ENCODE measurements at regions not wholly inside any gene's neighbourhood (a gene's known extent, or its start where the extent isn't known, plus 50 kb on each side); places are given as distances from the start of the nearest gene placed in this dataset.
A peak's percentile ranks its signal among the peaks of the same experiment; 100 is the strongest.

GRCh38 chr2:59604123-59604522 lies 949.3 kb downstream of the BCL11A start:
- DNase-seq, result no peak
- TF ChIP-seq POLR2A (IDR thresholded peaks at IDR 0.05; ENCODE audit: low read length) (no peak), GATA1 (IDR thresholded peaks at IDR 0.05; ENCODE audit: low read depth, low read length) (no peak)

GRCh38 chr2:59594671-59595222 lies 958.7 kb downstream of the BCL11A start:
- TF ChIP-seq POLR2A (IDR thresholded peaks at IDR 0.05; ENCODE audit: low read length) (no peak), GATA1 (IDR thresholded peaks at IDR 0.05; ENCODE audit: low read depth, low read length) (no peak)
- no peak for DNase-seq

DNA sequence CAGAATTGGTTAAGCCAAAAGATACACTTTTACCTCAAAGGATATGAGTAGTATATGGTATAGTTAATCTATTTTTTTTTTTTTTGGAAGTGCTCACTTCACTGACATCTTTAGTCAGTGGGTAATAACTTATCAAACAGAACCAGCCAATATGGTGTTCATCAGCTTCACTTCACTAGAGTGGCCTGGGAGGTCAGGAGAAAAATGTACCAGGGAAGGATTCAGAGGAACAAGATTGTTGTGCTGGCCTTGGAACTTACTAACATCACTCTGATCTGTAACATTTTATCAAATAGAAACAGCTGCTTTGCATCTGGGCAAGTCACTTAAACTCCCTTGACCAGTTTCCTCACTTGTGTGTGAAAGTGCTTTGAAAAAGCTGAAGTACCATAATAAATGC lies 962.7 kb downstream of the BCL11A start:
- no peak for DNase-seq
- TF ChIP-seq POLR2A (IDR thresholded peaks at IDR 0.05; ENCODE audit: low read length) (no peak), GATA1 (IDR thresholded peaks at IDR 0.05; ENCODE audit: low read depth, low read length) (no peak)

DNA sequence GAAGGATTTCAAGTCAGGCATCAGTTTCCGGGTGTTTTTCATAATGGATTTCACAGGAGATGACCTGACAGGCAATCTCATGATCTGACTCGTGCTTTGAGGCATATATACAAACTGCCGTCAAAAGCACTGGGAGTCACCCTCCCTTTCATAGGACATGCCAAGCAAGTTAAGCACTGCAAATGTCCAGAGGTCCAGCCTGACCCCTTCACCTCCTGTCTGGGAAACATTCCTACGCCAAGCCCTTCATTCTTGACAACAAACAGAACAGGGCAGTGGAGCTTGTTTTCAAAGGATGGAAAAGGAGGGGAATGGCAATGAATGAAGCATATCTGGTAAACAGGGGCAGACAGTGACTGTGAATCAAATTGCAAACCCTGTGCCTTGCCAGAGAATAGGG lies 963.6 kb downstream of the BCL11A start:
- DNase-seq, result no peak
- no peak for TF ChIP-seq POLR2A (IDR thresholded peaks at IDR 0.05; ENCODE audit: low read length)
- no peak for TF ChIP-seq GATA1 (IDR thresholded peaks at IDR 0.05; ENCODE audit: low read depth, low read length)

DNA sequence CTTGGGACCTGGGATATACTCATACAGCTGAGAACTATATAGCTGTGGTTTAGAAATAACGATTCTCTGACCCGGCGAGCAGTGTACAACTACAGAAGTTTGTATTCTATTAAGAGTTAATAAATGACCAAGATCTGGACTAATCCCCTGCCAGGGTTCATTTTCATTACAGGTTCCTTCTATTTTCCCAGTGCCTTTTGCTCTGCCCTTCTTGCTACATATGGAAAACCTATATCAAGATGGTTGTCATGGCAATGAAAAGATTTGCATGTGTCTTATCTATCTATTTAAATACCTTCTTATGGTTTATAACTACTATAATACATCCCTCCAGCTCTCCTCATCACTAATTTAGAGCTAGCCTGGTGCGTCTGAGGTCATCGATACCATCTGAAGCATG lies 965.2 kb downstream of the BCL11A start:
- no peak for DNase-seq
- TF ChIP-seq GATA1 (IDR thresholded peaks at IDR 0.05; ENCODE audit: low read depth, low read length), result no peak
- TF ChIP-seq POLR2A (IDR thresholded peaks at IDR 0.05; ENCODE audit: low read length), result no peak

DNA sequence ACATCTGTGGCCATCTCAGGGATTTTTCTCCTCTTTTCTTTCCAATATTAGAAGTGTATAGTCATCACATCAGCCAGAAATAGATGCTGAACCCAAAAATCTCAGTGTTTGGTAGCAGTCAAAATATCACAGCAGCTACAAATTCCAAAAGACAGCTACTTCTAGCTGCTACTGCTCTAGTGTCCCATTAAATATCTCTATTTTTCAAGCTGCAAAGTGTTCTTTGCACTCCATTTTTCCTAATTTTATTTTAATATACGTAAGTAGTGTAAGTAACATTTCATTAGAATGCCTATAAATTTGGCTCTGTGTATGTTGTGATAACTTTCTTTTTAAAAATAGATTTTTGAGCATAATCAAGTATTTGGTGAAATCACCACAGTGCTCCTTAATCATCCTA lies 967.3 kb downstream of the BCL11A start:
- TF ChIP-seq POLR2A (IDR thresholded peaks at IDR 0.05; ENCODE audit: low read length) (no peak), GATA1 (IDR thresholded peaks at IDR 0.05; ENCODE audit: low read depth, low read length) (no peak)
- no peak for DNase-seq

DNA sequence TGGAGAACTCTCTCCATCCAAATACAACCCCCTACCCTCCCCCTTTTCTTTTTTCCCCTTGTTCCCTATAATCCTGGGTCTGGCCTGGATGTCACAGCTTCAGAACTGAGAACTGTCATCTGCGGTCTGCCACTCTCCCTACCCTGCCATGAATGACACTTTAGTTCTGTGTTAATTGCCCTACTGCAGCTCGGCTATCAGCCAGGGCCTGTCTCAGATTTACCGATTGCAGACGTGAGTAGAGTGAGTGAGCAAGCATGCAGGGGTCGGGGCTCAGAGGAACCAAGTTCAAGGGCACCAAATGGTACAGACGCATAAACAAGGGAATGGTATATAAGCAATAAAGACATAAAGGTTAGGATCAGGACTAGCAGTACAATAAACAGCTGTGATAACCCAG lies 967.8 kb downstream of the BCL11A start:
- no peak for DNase-seq
- TF ChIP-seq GATA1 (IDR thresholded peaks at IDR 0.05; ENCODE audit: low read depth, low read length) (no peak), POLR2A (IDR thresholded peaks at IDR 0.05; ENCODE audit: low read length) (no peak)

DNA sequence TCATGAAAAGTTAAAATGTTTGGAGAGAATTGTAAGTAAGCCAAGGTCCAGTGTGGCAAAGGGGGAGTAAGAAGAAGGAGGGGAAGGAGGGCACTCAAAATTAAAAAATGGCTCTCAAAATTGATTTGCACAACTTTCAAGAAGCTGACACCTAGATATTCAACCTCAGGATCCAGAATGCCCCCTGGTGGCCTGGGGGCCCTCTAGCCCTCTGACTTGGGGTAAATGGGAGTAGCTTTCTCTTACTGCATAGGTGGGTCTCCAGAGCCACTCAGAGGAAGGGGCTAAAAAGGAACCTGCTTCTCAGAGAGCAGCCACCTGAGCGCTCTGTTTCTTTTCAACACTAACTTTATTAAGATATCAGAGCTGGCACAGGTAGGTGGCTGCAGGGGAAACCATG lies 968.5 kb downstream of the BCL11A start:
- TF ChIP-seq GATA1 (IDR thresholded peaks at IDR 0.05; ENCODE audit: low read depth, low read length), result no peak
- no peak for TF ChIP-seq POLR2A (IDR thresholded peaks at IDR 0.05; ENCODE audit: low read length)
- DNase-seq, result peak; percentile 1 to 21

GRCh38 chr2:59583173-59583765 lies 970.2 kb downstream of the BCL11A start:
- TF ChIP-seq GATA1 (IDR thresholded peaks at IDR 0.05; ENCODE audit: low read depth, low read length) (no peak), POLR2A (IDR thresholded peaks at IDR 0.05; ENCODE audit: low read length) (no peak)
- no peak for DNase-seq

GRCh38 chr2:59578349-59578748 lies 975.1 kb downstream of the BCL11A start:
- DNase-seq, result no peak
- TF ChIP-seq POLR2A (IDR thresholded peaks at IDR 0.05; ENCODE audit: low read length) (no peak), GATA1 (IDR thresholded peaks at IDR 0.05; ENCODE audit: low read depth, low read length) (no peak)

- TF ChIP-seq GATA1 (IDR thresholded peaks at IDR 0.05; ENCODE audit: low read depth, low read length), result no peak
- TF ChIP-seq POLR2A (IDR thresholded peaks at IDR 0.05; ENCODE audit: low read length), result no peak
- DNase-seq, result no peak
Observed at GRCh38 chr2:59575191-59575590, 978.3 kb downstream of the BCL11A start.

GRCh38 chr2:59572227-59572626 lies 981.2 kb downstream of the BCL11A start:
- TF ChIP-seq POLR2A (IDR thresholded peaks at IDR 0.05; ENCODE audit: low read length) (no peak), GATA1 (IDR thresholded peaks at IDR 0.05; ENCODE audit: low read depth, low read length) (no peak)

DNA sequence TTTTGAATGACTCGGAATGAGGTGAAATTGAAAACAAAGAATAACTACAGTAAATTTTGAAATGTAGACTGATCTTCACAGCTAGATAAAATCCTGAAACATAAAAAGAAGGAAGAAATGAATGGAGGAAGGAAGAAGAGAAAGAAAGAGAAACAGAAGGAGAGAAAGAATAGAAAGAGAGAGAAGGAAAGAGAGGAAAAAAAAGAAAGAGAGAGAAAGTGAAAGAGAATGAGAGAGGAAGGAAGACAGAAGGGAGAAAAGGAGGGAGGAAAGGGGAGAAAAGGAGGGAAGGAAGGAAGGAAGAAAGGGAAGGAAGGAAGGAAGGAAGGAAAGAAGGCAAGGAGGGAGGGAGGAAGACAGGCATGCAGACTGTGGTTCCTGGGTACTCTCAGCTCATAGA lies 982.6 kb downstream of the BCL11A start:
- no peak for TF ChIP-seq POLR2A (IDR thresholded peaks at IDR 0.05; ENCODE audit: low read length)
- TF ChIP-seq GATA1 (IDR thresholded peaks at IDR 0.05; ENCODE audit: low read depth, low read length), result no peak

More at GRCh38 chr2:59572227-59572626, 981.2 kb downstream of the BCL11A start:
- no peak for DNase-seq

DNA sequence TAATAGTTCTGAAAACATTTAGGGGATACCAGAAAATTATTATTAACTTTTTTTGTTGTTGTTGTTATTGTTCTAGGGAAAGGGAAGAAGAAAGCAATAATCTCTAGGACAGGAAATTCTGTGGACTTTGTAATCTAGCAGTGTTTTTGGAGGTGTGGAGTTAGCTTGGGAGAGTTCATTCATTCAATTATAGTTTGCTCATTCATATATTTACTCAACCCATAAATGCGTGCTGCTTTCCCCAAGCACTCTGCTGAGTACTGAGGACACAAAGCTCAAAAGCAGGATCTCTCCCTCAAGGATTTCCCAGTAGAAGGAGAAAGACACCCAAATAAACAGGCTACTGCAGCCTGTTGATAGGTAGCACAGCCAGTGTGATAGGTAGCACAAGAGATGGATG lies 984.3 kb downstream of the BCL11A start:
- TF ChIP-seq GATA1 (IDR thresholded peaks at IDR 0.05; ENCODE audit: low read depth, low read length), result no peak
- TF ChIP-seq POLR2A (IDR thresholded peaks at IDR 0.05; ENCODE audit: low read length), result no peak
- no peak for DNase-seq

More for the DNA sequence above, 982.6 kb downstream of the BCL11A start:
- DNase-seq, result no peak

DNA sequence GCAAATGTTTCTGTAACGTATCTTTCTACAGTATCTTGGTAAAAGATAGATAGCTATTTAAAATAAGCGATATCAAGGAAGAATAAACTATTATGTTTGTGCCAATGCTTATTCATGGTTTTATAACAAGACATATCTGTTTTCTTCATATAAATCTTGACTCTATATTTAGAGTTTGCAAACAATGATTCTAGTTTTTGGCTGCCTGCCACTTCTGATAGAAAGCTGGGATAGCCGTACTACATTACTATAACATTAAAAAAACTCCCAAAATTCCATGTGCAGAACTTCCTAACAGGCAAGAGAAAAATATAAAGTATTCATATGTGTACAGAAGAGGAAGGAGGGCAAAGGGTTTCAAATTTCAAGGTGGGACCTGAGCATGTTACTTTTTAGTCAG lies 985.0 kb downstream of the BCL11A start:
- no peak for DNase-seq
- TF ChIP-seq GATA1 (IDR thresholded peaks at IDR 0.05; ENCODE audit: low read depth, low read length) (no peak), POLR2A (IDR thresholded peaks at IDR 0.05; ENCODE audit: low read length) (no peak)
